ENCODE measurements at regions not wholly inside any gene's neighbourhood (a gene's known extent, or its start where the extent isn't known, plus 50 kb on each side); places are given as distances from the start of the nearest gene placed in this dataset.

DNA sequence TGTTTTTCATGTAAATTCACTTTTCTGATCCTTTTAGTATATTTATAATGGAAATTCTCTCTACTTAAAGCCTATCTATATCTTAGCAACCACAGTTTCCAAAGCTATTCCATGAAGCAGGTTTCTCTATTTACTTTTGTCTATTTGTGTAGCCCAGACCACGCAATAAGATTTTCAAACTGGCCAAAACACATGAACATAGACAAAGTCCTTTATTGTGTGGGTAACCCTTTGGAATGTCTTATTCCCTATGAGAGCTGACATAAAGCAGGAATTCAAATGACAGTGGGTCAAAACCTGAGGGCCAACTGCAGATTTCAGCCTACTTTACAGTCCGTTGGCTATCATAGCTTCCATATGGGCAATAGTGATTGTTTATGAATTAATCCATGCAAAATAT is 252.6 kb downstream of the LTN1 start:
- TF ChIP-seq, protein P1, sequence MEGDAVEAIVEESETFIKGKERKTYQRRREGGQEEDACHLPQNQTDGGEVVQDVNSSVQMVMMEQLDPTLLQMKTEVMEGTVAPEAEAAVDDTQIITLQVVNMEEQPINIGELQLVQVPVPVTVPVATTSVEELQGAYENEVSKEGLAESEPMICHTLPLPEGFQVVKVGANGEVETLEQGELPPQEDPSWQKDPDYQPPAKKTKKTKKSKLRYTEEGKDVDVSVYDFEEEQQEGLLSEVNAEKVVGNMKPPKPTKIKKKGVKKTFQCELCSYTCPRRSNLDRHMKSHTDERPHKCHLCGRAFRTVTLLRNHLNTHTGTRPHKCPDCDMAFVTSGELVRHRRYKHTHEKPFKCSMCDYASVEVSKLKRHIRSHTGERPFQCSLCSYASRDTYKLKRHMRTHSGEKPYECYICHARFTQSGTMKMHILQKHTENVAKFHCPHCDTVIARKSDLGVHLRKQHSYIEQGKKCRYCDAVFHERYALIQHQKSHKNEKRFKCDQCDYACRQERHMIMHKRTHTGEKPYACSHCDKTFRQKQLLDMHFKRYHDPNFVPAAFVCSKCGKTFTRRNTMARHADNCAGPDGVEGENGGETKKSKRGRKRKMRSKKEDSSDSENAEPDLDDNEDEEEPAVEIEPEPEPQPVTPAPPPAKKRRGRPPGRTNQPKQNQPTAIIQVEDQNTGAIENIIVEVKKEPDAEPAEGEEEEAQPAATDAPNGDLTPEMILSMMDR (IDR thresholded peaks at IDR 0.05; ENCODE audit: borderline replicate concordance, extremely low read depth, low read length, poor library complexity, severe bottlenecking) = no peak
- no peak for TF ChIP-seq EZH2 (IDR thresholded peaks at IDR 0.05; ENCODE audit: borderline replicate concordance, low read depth, low read length, severe bottlenecking)
